Activated CD8-positive, alpha-beta T cell treated with anti-CD3 and anti-CD28 coated beads for 36 hours (primary cell): ENCODE measurements at regions not wholly inside any gene's neighbourhood (a gene's known extent, or its start where the extent isn't known, plus 50 kb on each side); places are given as distances from the start of the nearest gene placed in this dataset.

ENCODE experiments used
- ATAC-seq: fragments of 200-7000 bp; cut with Tn5 transposase; one replicate; pipeline ENCODE4 v1.10.0; 2021; ENCODE audit warnings: mild to moderate bottlenecking, moderate library complexity
- CTCF ChIA-PET: fragments of 350-600 bp; sonication (Branson Sonifier 250); formaldehyde crosslinking; loops from one replicate; lab custom pipeline; 2021; ENCODE audit warnings: antibody characterized with exemption; lab: Charles Lee
- POLR2A ChIA-PET: fragments of 350-600 bp; sonication (Branson Sonifier 250); formaldehyde crosslinking; loops from one replicate; lab custom pipeline; 2021; ENCODE audit warnings: antibody characterized with exemption; lab: Charles Lee
- DNase-seq: peaks from one replicate; pipeline ENCODE4 v3.0.0-alpha.2; 2020
- H3K27ac Mint-ChIP-seq: one replicate; pipeline ENCODE4 v1.8.0; 2021; ENCODE audit warnings: mild to moderate bottlenecking, mixed read lengths
- H3K27me3 Mint-ChIP-seq: one replicate; pipeline ENCODE4 v1.8.0; 2021; ENCODE audit warnings: mixed read lengths
- H3K36me3 Mint-ChIP-seq: one replicate; pipeline ENCODE4 v1.8.0; 2021; ENCODE audit warnings: low read depth, mixed read lengths
- H3K4me1 Mint-ChIP-seq: one replicate; pipeline ENCODE4 v1.8.0; 2021; ENCODE audit warnings: low read depth, mixed read lengths
- H3K4me3 Mint-ChIP-seq: one replicate; pipeline ENCODE4 v1.8.0; 2021; ENCODE audit warnings: mild to moderate bottlenecking, moderate library complexity, mixed read lengths
- H3K9me3 Mint-ChIP-seq: one replicate; pipeline ENCODE4 v1.8.0; 2021; ENCODE audit warnings: mixed read lengths
- intact Hi-C: fragments of 100-400 bp; cut with micrococcal nuclease; formaldehyde crosslinking; loops from one replicate; pipeline ENCODE4 v1.10.0; 2022
- TF ChIP-seq, protein P1 (sequence below): fragments of 200-600 bp; IDR thresholded peaks from one replicate; pipeline ENCODE4 v1.8.0; 2022; ENCODE audit warnings: antibody characterized with exemption, mild to moderate bottlenecking

DNA sequence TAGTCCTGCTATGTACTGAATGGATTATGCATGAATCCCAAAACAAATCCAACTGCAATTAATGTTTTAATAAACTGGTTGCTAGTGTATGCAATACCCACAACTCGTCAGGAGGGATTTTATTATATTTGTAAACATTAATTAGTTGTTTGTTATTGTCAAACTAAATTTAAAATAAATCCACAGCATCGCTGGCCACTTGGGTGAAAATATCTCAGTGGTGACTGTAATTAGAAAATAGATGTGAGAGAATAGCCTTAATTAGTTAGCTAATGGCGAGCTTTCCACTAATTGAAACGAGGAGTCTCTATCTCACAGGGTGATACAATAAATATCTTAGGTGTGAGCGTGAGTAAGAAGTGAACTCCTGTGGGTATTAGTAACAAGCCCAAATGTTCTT is 176.8 kb downstream of the LINC00237 start:
- Mint-ChIP-seq H3K9me3 (no peaks in the 10 kb centered on the region), H3K4me1 (no peaks in the 10 kb centered on the region), H3K27me3 (peaks cover 4% of the 10 kb centered on the region), H3K27ac (no peak overlapping the region), H3K36me3 (no peaks in the 10 kb centered on the region), H3K4me3 (no peak overlapping the region)
- POLR2A ChIA-PET, result no interaction called here
- no peak for DNase-seq
- TF ChIP-seq, protein P1, sequence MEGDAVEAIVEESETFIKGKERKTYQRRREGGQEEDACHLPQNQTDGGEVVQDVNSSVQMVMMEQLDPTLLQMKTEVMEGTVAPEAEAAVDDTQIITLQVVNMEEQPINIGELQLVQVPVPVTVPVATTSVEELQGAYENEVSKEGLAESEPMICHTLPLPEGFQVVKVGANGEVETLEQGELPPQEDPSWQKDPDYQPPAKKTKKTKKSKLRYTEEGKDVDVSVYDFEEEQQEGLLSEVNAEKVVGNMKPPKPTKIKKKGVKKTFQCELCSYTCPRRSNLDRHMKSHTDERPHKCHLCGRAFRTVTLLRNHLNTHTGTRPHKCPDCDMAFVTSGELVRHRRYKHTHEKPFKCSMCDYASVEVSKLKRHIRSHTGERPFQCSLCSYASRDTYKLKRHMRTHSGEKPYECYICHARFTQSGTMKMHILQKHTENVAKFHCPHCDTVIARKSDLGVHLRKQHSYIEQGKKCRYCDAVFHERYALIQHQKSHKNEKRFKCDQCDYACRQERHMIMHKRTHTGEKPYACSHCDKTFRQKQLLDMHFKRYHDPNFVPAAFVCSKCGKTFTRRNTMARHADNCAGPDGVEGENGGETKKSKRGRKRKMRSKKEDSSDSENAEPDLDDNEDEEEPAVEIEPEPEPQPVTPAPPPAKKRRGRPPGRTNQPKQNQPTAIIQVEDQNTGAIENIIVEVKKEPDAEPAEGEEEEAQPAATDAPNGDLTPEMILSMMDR, result no peak
- no peak for ATAC-seq
- intact Hi-C loops, result no loop called here
- CTCF ChIA-PET, result no interaction called here

DNA sequence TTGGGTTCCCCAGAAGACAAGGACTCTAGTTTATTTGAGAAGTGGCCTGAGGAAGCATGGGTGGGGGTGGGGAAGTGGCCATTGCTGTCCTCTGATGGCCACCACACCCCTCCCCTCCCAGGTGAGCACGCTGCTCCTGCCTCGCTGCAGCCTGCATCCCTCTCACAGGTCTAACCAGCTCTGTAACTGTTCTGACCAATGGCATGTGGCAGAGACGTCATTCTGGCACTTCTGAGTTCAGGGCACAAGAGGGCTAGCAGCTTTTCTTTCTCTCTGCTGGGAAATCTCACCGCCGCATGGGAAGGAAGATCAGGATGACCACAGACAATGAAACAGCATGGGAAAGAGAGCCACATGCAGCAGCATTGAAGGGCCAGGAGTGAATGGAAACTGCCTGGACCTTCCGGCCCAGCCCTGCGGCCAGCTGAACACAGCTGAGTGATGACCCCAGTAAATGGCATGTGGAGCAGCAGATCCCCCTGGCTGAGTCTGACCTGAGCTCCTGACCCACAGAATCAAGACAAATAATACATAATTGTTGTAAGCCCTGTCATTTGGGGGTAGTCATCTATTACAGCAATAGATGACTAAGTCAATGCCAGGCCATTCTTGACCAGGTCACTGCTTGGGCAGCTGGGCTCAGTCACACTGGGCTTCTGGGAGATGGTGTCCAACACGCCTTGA is 179.8 kb downstream of the LINC00237 start:
- ChIA-PET POLR2A (interaction anchor here (0.8 kb wide), 1 partner anchor 71 kb away, joined by 3 read pairs; no protein-coding TSS in a partner anchor), CTCF (interaction anchor here (0.7 to 1.2 kb wide), 2 partner anchors 34 to 66 kb away, joined by 3 to 4 read pairs; no protein-coding TSS in a partner anchor)
- no peaks in the 10 kb centered on the region for H3K4me1 Mint-ChIP-seq
- TF ChIP-seq, protein P1, result no peak
- ATAC-seq, result no peak
- H3K27ac Mint-ChIP-seq, result no peak overlapping the region
- intact Hi-C loops, result no loop called here
- no peaks in the 10 kb centered on the region for H3K36me3 Mint-ChIP-seq
- no peaks in the 10 kb centered on the region for H3K9me3 Mint-ChIP-seq
- no peak for DNase-seq
- no peak overlapping the region for H3K4me3 Mint-ChIP-seq
- H3K27me3 Mint-ChIP-seq, result peaks cover 11% of the 10 kb centered on the region

DNA sequence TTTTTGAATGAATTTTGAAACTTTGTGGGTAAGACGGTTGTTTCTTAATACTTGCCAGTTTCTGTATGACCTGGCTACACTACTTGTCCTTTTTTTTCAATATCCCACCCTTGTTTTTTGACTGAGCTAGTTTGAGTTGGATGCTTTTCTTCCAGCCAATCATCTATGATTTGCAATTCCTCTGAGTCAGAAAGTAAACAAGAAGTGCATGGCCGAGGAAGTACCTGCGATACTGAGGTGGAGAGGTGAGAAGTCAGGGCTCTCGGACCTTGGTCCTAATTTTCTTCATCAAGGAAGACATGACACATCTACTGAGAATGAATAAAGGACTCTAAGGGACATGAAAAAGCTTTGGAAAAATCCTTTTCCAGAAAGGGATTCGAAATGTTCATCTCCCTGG is 185.7 kb downstream of the LINC00237 start:
- Mint-ChIP-seq H3K4me1 (no peaks in the 10 kb centered on the region), H3K4me3 (no peak overlapping the region), H3K27me3 (peaks cover 13% of the 10 kb centered on the region), H3K27ac (no peak overlapping the region), H3K9me3 (peaks cover 13% of the 10 kb centered on the region), H3K36me3 (no peaks in the 10 kb centered on the region)
- intact Hi-C loops, result no loop called here
- no peak for ATAC-seq
- ChIA-PET CTCF (no interaction called here), POLR2A (no interaction called here)
- TF ChIP-seq, protein P1, result no peak
- no peak for DNase-seq

DNA sequence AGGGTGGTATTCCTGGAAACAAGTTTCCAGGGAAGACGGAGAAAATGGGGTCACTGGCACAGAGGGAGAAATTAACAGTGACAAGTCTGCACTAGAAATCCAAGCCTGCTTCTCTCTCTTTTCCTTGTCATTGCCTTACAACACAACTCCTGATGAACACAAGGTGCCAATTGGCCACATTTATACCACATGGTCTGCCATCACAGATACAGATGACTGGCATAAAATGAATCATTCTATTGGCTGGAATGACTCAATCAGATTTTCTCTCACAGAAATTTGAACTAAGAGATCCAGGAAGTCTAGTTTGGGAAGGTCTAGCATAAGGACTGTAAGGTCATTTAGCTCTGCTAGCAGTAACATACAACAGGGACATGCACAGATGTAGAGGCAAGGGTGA is 190.3 kb downstream of the LINC00237 start:
- no peaks in the 10 kb centered on the region for H3K4me1 Mint-ChIP-seq
- DNase-seq (no peak), ATAC-seq (no peak)
- no peak overlapping the region for H3K27ac Mint-ChIP-seq
- TF ChIP-seq, protein P1, result no peak
- H3K27me3 Mint-ChIP-seq, result peaks cover 6% of the 10 kb centered on the region
- CTCF ChIA-PET, result no interaction called here
- no peak overlapping the region for H3K4me3 Mint-ChIP-seq
- intact Hi-C loops, result no loop called here
- no peaks in the 10 kb centered on the region for H3K36me3 Mint-ChIP-seq
- POLR2A ChIA-PET, result no interaction called here
- H3K9me3 Mint-ChIP-seq, result peaks cover 15% of the 10 kb centered on the region

DNA sequence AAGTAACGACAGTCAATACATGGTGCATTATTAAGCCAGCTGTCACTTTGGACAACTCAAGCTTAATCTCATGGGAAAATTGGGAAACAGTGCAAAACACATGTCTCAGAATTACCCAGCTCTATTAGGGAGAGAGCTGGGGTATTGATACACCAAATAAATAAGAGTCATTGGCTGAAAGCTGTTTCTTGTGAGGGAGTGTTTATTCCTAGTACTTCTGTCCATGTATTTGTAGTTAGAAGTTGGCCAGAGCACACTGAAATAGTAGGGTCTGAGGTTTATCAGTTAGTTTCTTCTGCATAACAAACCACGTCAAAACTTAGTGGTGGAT is 192.0 kb upstream of the RALGAPA2 start:
- Mint-ChIP-seq H3K9me3 (no peaks in the 10 kb centered on the region), H3K4me3 (no peak overlapping the region), H3K36me3 (no peaks in the 10 kb centered on the region), H3K27ac (no peak overlapping the region), H3K27me3 (peaks cover 16% of the 10 kb centered on the region), H3K4me1 (no peaks in the 10 kb centered on the region)
- TF ChIP-seq, protein P1, result no peak
- ATAC-seq, result no peak
- CTCF ChIA-PET, result no interaction called here
- intact Hi-C loops, result no loop called here
- DNase-seq, result no peak
- POLR2A ChIA-PET, result no interaction called here
